Activated CD4-positive, alpha-beta T cell treated with anti-CD3 and anti-CD28 coated beads, Interleukin-2, Interleukin-4, amounts not matched to agents 100 ng/mL and 50 ng/mL, durations not matched to agents 16 hours and 8 hours (primary cell): ENCODE measurements at regions not wholly inside any gene's neighbourhood (a gene's known extent, or its start where the extent isn't known, plus 50 kb on each side); places are given as distances from the start of the nearest gene placed in this dataset.
"Not testable (repeated sequence)": the region's sequence is repeated elsewhere in the genome, so short reads cannot be mapped to it uniquely, and the experiment has no call there.

ENCODE experiments used
- DNase-seq: peaks from one replicate; pipeline ENCODE4 v3.0.0-alpha.2; 2020; ENCODE audit warnings: low spot score

GRCh38 chr13:72657379-72657778 lies 70.0 kb downstream of the MZT1 start:
- no peak for DNase-seq

- no peak for DNase-seq
Observed at GRCh38 chr13:72656357-72656756, 71.1 kb downstream of the MZT1 start.

GRCh38 chr13:72653506-72653905 lies 73.9 kb downstream of the MZT1 start:
- no peak for DNase-seq

GRCh38 chr13:72652681-72653080 lies 74.7 kb downstream of the MZT1 start:
- DNase-seq: no peak

GRCh38 chr13:72651144-72651543 lies 76.3 kb downstream of the MZT1 start:
- no peak for DNase-seq

- DNase-seq: no peak
Observed at GRCh38 chr13:72650051-72650700, 77.3 kb downstream of the MZT1 start.

- DNase-seq: no peak
Observed at GRCh38 chr13:72648513-72649065, 78.8 kb downstream of the MZT1 start.

- no peak for DNase-seq
Observed at GRCh38 chr13:72647422-72647821, 80.0 kb downstream of the MZT1 start.

- no peak for DNase-seq
Observed at GRCh38 chr13:72645521-72645920, 81.9 kb downstream of the MZT1 start.

- DNase-seq: peak; percentile 47
Observed at GRCh38 chr13:72643311-72643989, 84.0 kb downstream of the MZT1 start.

- DNase-seq: no peak
Observed at GRCh38 chr13:72639377-72639776, 88.1 kb downstream of the MZT1 start.

- DNase-seq: no peak
Observed at GRCh38 chr13:72638059-72638815, 89.2 kb downstream of the MZT1 start.

GRCh38 chr13:72637561-72637960 lies 89.9 kb downstream of the MZT1 start:
- DNase-seq: no peak

GRCh38 chr13:72634859-72635258 lies 92.6 kb downstream of the MZT1 start:
- DNase-seq: no peak

GRCh38 chr13:72622546-72622945 lies 104.9 kb downstream of the MZT1 start:
- no peak for DNase-seq

GRCh38 chr13:72620874-72621273 lies 106.6 kb downstream of the MZT1 start:
- no peak for DNase-seq

GRCh38 chr13:72617951-72618350 lies 109.5 kb downstream of the MZT1 start:
- DNase-seq: no peak

- DNase-seq: no peak
Observed at GRCh38 chr13:72617186-72617585, 110.2 kb downstream of the MZT1 start.

GRCh38 chr13:72610251-72610891 lies 117.1 kb downstream of the MZT1 start:
- DNase-seq: not testable (repeated sequence)

GRCh38 chr13:72599178-72599743 lies 128.2 kb downstream of the MZT1 start:
- DNase-seq: no peak

GRCh38 chr13:72590091-72590740 lies 137.2 kb downstream of the MZT1 start:
- DNase-seq: no peak
